Neural progenitor cell (in vitro differentiated cells): ENCODE measurements at regions not wholly inside any gene's neighbourhood (a gene's known extent, or its start where the extent isn't known, plus 50 kb on each side); places are given as distances from the start of the nearest gene placed in this dataset.

Experiments used
- DNase-seq: peaks from one replicate; pipeline ENCODE4 v3.0.0-alpha.2; 2016; ENCODE audit warnings: low spot score
- H2AFZ ChIP-seq: fragments of 200-600 bp; sonication (generic); replicated peaks from 2 replicates; pipeline ENCODE4 v1.6.1; 2016; ENCODE audit warnings: antibody characterized with exemption
- H3F3A ChIP-seq: fragments of 200-600 bp; sonication (generic); 2 replicates; pipeline ENCODE4 v1.6.1; 2016; ENCODE audit warnings: antibody characterized with exemption, low read depth
- H3K27ac ChIP-seq: fragments of 200-600 bp; sonication (generic); 2 replicates; pipeline ENCODE4 v1.5.1; 2016; ENCODE audit warnings: mild to moderate bottlenecking
- H3K27me3 ChIP-seq: fragments of 200-600 bp; sonication (generic); 2 replicates; pipeline ENCODE4 v1.6.1; 2016; ENCODE audit warnings: mild to moderate bottlenecking, moderate library complexity
- H3K36me3 ChIP-seq: fragments of 200-600 bp; sonication (generic); 2 replicates; pipeline ENCODE4 v1.5.1; 2016
- H3K4me1 ChIP-seq: fragments of 200-600 bp; sonication (generic); 2 replicates; pipeline ENCODE4 v1.6.1; 2016; ENCODE audit warnings: mixed run types
- H3K4me2 ChIP-seq: fragments of 200-600 bp; sonication (generic); 2 replicates; pipeline ENCODE4 v1.6.1; 2016
- H3K4me3 ChIP-seq: fragments of 200-600 bp; sonication (generic); 2 replicates; pipeline ENCODE4 v1.5.1; 2016
- H3K79me2 ChIP-seq: fragments of 200-600 bp; sonication (generic); 2 replicates; pipeline ENCODE4 v1.6.1; 2016; ENCODE audit warnings: low read depth
- H3K9ac ChIP-seq: fragments of 200-600 bp; sonication (generic); 2 replicates; pipeline ENCODE4 v1.6.1; 2016
- H3K9me3 ChIP-seq: fragments of 200-600 bp; sonication (generic); 2 replicates; pipeline ENCODE4 v1.5.1; 2016; ENCODE audit warnings: low read depth
- H4K20me1 ChIP-seq: fragments of 200-600 bp; sonication (generic); 2 replicates; pipeline ENCODE4 v1.6.1; 2016; ENCODE audit warnings: low read depth
- H3K27ac Mint-ChIP-seq: 3 replicates; pipeline ENCODE4 v1.8.0; 2021; ENCODE audit warnings: mixed read lengths
- H3K27me3 Mint-ChIP-seq: 2 replicates; pipeline ENCODE4 v1.8.0; 2022; ENCODE audit warnings: low read depth, mild to moderate bottlenecking, inconsistent platforms, moderate library complexity, mixed read lengths; ENCODE audit not compliant: insufficient read depth
- H3K36me3 Mint-ChIP-seq: 3 replicates; pipeline ENCODE4 v1.8.0; 2021; ENCODE audit warnings: mixed read lengths
- H3K4me1 Mint-ChIP-seq: 3 replicates; pipeline ENCODE4 v1.8.0; 2021; ENCODE audit warnings: mixed read lengths
- H3K4me3 Mint-ChIP-seq: 3 replicates; pipeline ENCODE4 v1.8.0; 2021; ENCODE audit warnings: mild to moderate bottlenecking, moderate library complexity, mixed read lengths
- H3K9me3 Mint-ChIP-seq: 3 replicates; pipeline ENCODE4 v1.8.0; 2020; ENCODE audit warnings: mixed read lengths
- EZH2 ChIP-seq: fragments of 200-600 bp; sonication (generic); IDR thresholded peaks from 2 replicates; pipeline ENCODE4 v1.6.1; 2017; ENCODE audit warnings: antibody characterized with exemption, mild to moderate bottlenecking, moderate library complexity
- EZH2phosphoT487 ChIP-seq: fragments of 200-600 bp; sonication (generic); IDR thresholded peaks from 2 replicates; pipeline ENCODE4 v1.6.1; 2017; ENCODE audit warnings: antibody characterized with exemption
- TF ChIP-seq, protein P1 (sequence below): fragments of 200-600 bp; sonication (generic); IDR thresholded peaks from 2 replicates; pipeline ENCODE4 v1.5.1; 2017; ENCODE audit warnings: antibody characterized with exemption, mild to moderate bottlenecking

DNA sequence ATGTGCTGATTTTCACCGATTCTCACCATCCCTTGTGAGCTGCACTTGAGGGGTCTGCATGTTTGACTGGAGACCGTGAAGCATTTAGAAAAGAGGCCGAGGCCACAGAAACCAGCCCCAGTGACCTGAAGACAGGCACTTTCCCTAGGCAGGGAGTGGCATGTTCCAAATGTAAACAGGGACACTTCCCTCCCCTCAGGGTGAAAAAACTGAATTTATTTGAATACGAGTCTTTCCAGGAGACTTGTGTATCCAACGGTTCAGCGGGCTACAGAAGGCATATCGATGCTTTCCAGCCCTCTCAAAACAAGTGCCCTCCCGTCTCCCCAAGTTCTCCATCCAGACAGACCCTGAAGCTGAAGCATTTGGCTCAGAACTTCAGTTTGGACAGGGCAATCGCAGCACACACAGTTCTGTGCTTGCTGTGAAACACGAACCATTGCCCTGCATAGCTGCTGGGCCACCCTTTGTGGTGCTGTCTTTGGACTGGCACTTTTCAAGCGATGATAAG lies 106.1 kb downstream of the ZIC5 start:
- peak overlapping the region; percentile 70 for H3K4me3 Mint-ChIP-seq
- H3K36me3 Mint-ChIP-seq, result peaks cover 25% of the 10 kb centered on the region
- DNase-seq, result no peak
- no peaks in the 10 kb centered on the region for H4K20me1 ChIP-seq
- no peaks in the 10 kb centered on the region for H3K9me3 Mint-ChIP-seq
- H3K4me2 ChIP-seq, result no peak overlapping the region
- H3K4me1 Mint-ChIP-seq, result peaks cover 85% of the 10 kb centered on the region
- H3K9ac ChIP-seq, result no peak overlapping the region
- no peak overlapping the region for H3K27ac ChIP-seq
- H2AFZ ChIP-seq, result no peak overlapping the region
- H3K27me3 ChIP-seq, result no peaks in the 10 kb centered on the region
- H3K36me3 ChIP-seq, result no peaks in the 10 kb centered on the region
- H3K9me3 ChIP-seq, result no peaks in the 10 kb centered on the region
- H3K4me3 ChIP-seq, result no peak overlapping the region
- H3K27me3 Mint-ChIP-seq, result no peaks in the 10 kb centered on the region
- peaks cover 74% of the 10 kb centered on the region for H3K4me1 ChIP-seq
- TF ChIP-seq EZH2 (no peak), EZH2phosphoT487 (no peak)
- TF ChIP-seq, protein P1, sequence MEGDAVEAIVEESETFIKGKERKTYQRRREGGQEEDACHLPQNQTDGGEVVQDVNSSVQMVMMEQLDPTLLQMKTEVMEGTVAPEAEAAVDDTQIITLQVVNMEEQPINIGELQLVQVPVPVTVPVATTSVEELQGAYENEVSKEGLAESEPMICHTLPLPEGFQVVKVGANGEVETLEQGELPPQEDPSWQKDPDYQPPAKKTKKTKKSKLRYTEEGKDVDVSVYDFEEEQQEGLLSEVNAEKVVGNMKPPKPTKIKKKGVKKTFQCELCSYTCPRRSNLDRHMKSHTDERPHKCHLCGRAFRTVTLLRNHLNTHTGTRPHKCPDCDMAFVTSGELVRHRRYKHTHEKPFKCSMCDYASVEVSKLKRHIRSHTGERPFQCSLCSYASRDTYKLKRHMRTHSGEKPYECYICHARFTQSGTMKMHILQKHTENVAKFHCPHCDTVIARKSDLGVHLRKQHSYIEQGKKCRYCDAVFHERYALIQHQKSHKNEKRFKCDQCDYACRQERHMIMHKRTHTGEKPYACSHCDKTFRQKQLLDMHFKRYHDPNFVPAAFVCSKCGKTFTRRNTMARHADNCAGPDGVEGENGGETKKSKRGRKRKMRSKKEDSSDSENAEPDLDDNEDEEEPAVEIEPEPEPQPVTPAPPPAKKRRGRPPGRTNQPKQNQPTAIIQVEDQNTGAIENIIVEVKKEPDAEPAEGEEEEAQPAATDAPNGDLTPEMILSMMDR, result no peak
- peaks cover 45% of the 10 kb centered on the region for H3F3A ChIP-seq
- no peaks in the 10 kb centered on the region for H3K79me2 ChIP-seq
- H3K27ac Mint-ChIP-seq, result peak overlapping the region; percentile 96

DNA sequence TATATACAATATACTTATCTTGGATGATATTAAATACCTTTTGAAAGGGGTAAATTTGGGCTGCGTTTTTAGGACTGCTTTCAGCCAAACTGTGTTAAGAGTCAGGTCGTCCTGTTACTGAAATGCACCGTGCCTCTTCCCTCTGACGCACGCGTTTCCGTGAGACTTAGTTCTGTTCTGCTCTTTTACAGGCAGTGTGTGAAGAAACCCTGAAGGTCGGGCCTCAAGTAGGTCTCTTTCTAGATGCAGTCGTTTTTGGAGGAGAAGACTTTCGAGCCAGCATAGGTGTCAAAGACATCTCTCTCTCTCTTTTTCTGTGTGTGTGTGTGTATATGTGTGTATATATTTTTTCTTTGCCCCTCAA lies 107.0 kb downstream of the ZIC5 start:
- peaks cover 89% of the 10 kb centered on the region for H3K4me1 Mint-ChIP-seq
- no peak for DNase-seq
- peaks cover 74% of the 10 kb centered on the region for H3K4me1 ChIP-seq

GRCh38 chr13:99863789-99864626 lies 107.6 kb downstream of the ZIC5 start:
- no peak overlapping the region for H3K4me3 ChIP-seq
- no peaks in the 10 kb centered on the region for H3K79me2 ChIP-seq
- Mint-ChIP-seq H3K27ac (peak overlapping the region; percentile 98), H3K4me1 (peaks cover 92% of the 10 kb centered on the region), H3K27me3 (no peaks in the 10 kb centered on the region), H3K4me3 (peak overlapping the region; percentile 70), H3K36me3 (peaks cover 26% of the 10 kb centered on the region), H3K9me3 (no peaks in the 10 kb centered on the region)
- DNase-seq, result no peak
- peaks cover 76% of the 10 kb centered on the region for H3K4me1 ChIP-seq
- H3F3A ChIP-seq, result peaks cover 56% of the 10 kb centered on the region
- H3K9ac ChIP-seq, result no peak overlapping the region
- H4K20me1 ChIP-seq, result no peaks in the 10 kb centered on the region
- TF ChIP-seq EZH2phosphoT487, result no peak
- TF ChIP-seq, protein P1, result no peak
- TF ChIP-seq EZH2, result no peak
- no peak overlapping the region for H3K27ac ChIP-seq
- no peak overlapping the region for H2AFZ ChIP-seq
- no peaks in the 10 kb centered on the region for H3K36me3 ChIP-seq
- peak overlapping the region; percentile 27 for H3K4me2 ChIP-seq
- no peaks in the 10 kb centered on the region for H3K9me3 ChIP-seq
- H3K27me3 ChIP-seq, result no peaks in the 10 kb centered on the region

More for the DNA sequence above, 107.0 kb downstream of the ZIC5 start:
- H3K9me3 ChIP-seq, result no peaks in the 10 kb centered on the region
- Mint-ChIP-seq H3K9me3 (no peaks in the 10 kb centered on the region), H3K36me3 (peaks cover 25% of the 10 kb centered on the region), H3K27me3 (no peaks in the 10 kb centered on the region), H3K27ac (peak overlapping the region; percentile 92), H3K4me3 (peak overlapping the region; percentile 60)
- H2AFZ ChIP-seq, result no peak overlapping the region
- no peaks in the 10 kb centered on the region for H4K20me1 ChIP-seq
- no peak for TF ChIP-seq EZH2
- TF ChIP-seq, protein P1, result no peak
- TF ChIP-seq EZH2phosphoT487, result no peak
- H3K27me3 ChIP-seq, result no peaks in the 10 kb centered on the region
- H3F3A ChIP-seq, result peaks cover 50% of the 10 kb centered on the region
- no peak overlapping the region for H3K9ac ChIP-seq
- no peaks in the 10 kb centered on the region for H3K36me3 ChIP-seq
- H3K4me2 ChIP-seq, result no peak overlapping the region
- no peak overlapping the region for H3K4me3 ChIP-seq
- no peaks in the 10 kb centered on the region for H3K79me2 ChIP-seq
- no peak overlapping the region for H3K27ac ChIP-seq
